Effector CD4-positive, alpha-beta T cell (primary cell): ENCODE measurements at regions not wholly inside any gene's neighbourhood (a gene's known extent, or its start where the extent isn't known, plus 50 kb on each side); places are given as distances from the start of the nearest gene placed in this dataset.

Source experiments
- DNase-seq: peaks from one replicate; pipeline ENCODE4 v3.0.0-alpha.2; 2020

- no peak for DNase-seq
Observed at GRCh38 chr2:12222554-12222953, 476.1 kb downstream of the LPIN1 start.

GRCh38 chr2:12223732-12224131 lies 477.3 kb downstream of the LPIN1 start:
- DNase-seq: no peak

GRCh38 chr2:12226653-12227052 lies 480.2 kb downstream of the LPIN1 start:
- DNase-seq: no peak

- no peak for DNase-seq
Observed at GRCh38 chr2:12227941-12228608, 481.6 kb downstream of the LPIN1 start.

GRCh38 chr2:12231288-12231687 lies 484.9 kb downstream of the LPIN1 start:
- DNase-seq: no peak

- DNase-seq: no peak
Observed at GRCh38 chr2:12232876-12233275, 483.9 kb upstream of the TRIB2 start.

GRCh38 chr2:12236136-12236844 lies 480.4 kb upstream of the TRIB2 start:
- DNase-seq: no peak

GRCh38 chr2:12240206-12240605 lies 476.5 kb upstream of the TRIB2 start:
- no peak for DNase-seq

- no peak for DNase-seq
Observed at GRCh38 chr2:12243381-12243780, 473.4 kb upstream of the TRIB2 start.

GRCh38 chr2:12244070-12244469 lies 472.7 kb upstream of the TRIB2 start:
- no peak for DNase-seq

- DNase-seq: no peak
Observed at GRCh38 chr2:12251121-12251520, 465.6 kb upstream of the TRIB2 start.

GRCh38 chr2:12251749-12252148 lies 465.0 kb upstream of the TRIB2 start:
- DNase-seq: no peak

- DNase-seq: no peak
Observed at GRCh38 chr2:12253167-12253778, 463.5 kb upstream of the TRIB2 start.

- DNase-seq: no peak
Observed at GRCh38 chr2:12254280-12254860, 462.4 kb upstream of the TRIB2 start.

- no peak for DNase-seq
Observed at GRCh38 chr2:12256206-12256605, 460.5 kb upstream of the TRIB2 start.

GRCh38 chr2:12257476-12257875 lies 459.3 kb upstream of the TRIB2 start:
- DNase-seq: no peak

GRCh38 chr2:12259493-12259892 lies 457.2 kb upstream of the TRIB2 start:
- no peak for DNase-seq

GRCh38 chr2:12261986-12262680 lies 454.6 kb upstream of the TRIB2 start:
- DNase-seq: no peak

GRCh38 chr2:12262681-12263436 lies 453.9 kb upstream of the TRIB2 start:
- DNase-seq: no peak

GRCh38 chr2:12263730-12264129 lies 453.0 kb upstream of the TRIB2 start:
- no peak for DNase-seq

- no peak for DNase-seq
Observed at GRCh38 chr2:12264146-12264545, 452.6 kb upstream of the TRIB2 start.

GRCh38 chr2:12265646-12266045 lies 451.1 kb upstream of the TRIB2 start:
- no peak for DNase-seq
